ENCODE measurements at regions not wholly inside any gene's neighbourhood (a gene's known extent, or its start where the extent isn't known, plus 50 kb on each side); places are given as distances from the start of the nearest gene placed in this dataset.

GRCh38 chr2:179340678-179341077 lies 76.0 kb upstream of the SESTD1 start:
- no peak for TF ChIP-seq EZH2 (IDR thresholded peaks at IDR 0.05; ENCODE audit: borderline replicate concordance, low read depth, low read length, severe bottlenecking)
- TF ChIP-seq MAX (IDR thresholded peaks at IDR 0.05; ENCODE audit: insufficient read depth, insufficient read length), result no peak
- TF ChIP-seq CTCF (IDR thresholded peaks at IDR 0.05; ENCODE audit: extremely low read depth in 1 of 2, insufficient read depth in 1 of 2, low read depth in 1 of 2, low read length in 2 of 2), result peak in 1 of 2 donors; percentile 26
- no peak for TF ChIP-seq POLR2A (IDR thresholded peaks at IDR 0.05; ENCODE audit: low read depth, low read length)
- TF ChIP-seq FOS (IDR thresholded peaks at IDR 0.05; ENCODE audit: borderline replicate concordance, insufficient read depth, low read length), result no peak
- TF ChIP-seq POLR2AphosphoS5 (IDR thresholded peaks at IDR 0.05; ENCODE audit: insufficient read depth, low read depth, low read length), result no peak
- TF ChIP-seq MYC (IDR thresholded peaks at IDR 0.05; ENCODE audit: low read depth, low read length), result no peak
- no peak for TF ChIP-seq JUN (IDR thresholded peaks at IDR 0.05; ENCODE audit: borderline replicate concordance, insufficient read depth, insufficient read length, low read depth)
- TF ChIP-seq GATA2 (IDR thresholded peaks at IDR 0.05; ENCODE audit: insufficient read depth, insufficient read length, low read depth, low read length), result no peak
